RCC 7860 (cell line): ENCODE measurements at regions not wholly inside any gene's neighbourhood (a gene's known extent, or its start where the extent isn't known, plus 50 kb on each side); places are given as distances from the start of the nearest gene placed in this dataset.
"Not testable (repeated sequence)": the region's sequence is repeated elsewhere in the genome, so short reads cannot be mapped to it uniquely, and the experiment has no call there.

Experiments used
- DNase-seq: peaks from one replicate; pipeline ENCODE4 v3.0.0-alpha.2; 2015; ENCODE audit warnings: low spot score
- FAIRE-seq: peaks from 2 replicates; lab custom pipeline; 2012; peaks lifted over from hg19 to GRCh38; lab: Jason Lieb, UNC

- DNase-seq (no peak), FAIRE-seq (no peak)
Observed at GRCh38 chr15:91356083-91356482, 256.0 kb downstream of the SV2B start.

GRCh38 chr15:91357011-91357410 is 257.0 kb downstream of the SV2B start:
- DNase-seq (no peak), FAIRE-seq (no peak)

GRCh38 chr15:91357486-91357885 is 257.4 kb downstream of the SV2B start:
- no peak for DNase-seq
- no peak for FAIRE-seq

DNA sequence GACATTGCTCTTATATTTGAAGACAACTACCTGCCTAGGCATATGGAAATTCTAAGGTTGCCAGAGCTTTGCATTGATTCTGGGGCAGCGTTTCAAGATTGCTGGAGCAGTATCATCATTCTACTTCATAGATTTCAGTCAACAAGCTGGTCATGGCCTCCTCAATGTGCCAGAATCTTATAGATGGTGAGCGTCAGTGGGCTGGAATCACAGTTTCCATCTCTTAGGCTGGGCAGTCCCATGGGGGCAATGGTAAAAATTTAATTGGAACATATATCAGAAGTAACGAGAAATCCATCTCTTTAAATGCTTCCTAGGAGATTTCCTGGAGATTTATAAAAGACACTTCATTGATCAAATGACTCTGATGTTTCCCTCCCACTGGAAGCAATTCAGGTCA is 258.3 kb downstream of the SV2B start:
- FAIRE-seq: no peak
- no peak for DNase-seq

- not testable (repeated sequence) for DNase-seq, FAIRE-seq
Observed at GRCh38 chr15:91361696-91362095, 261.6 kb downstream of the SV2B start.

DNA sequence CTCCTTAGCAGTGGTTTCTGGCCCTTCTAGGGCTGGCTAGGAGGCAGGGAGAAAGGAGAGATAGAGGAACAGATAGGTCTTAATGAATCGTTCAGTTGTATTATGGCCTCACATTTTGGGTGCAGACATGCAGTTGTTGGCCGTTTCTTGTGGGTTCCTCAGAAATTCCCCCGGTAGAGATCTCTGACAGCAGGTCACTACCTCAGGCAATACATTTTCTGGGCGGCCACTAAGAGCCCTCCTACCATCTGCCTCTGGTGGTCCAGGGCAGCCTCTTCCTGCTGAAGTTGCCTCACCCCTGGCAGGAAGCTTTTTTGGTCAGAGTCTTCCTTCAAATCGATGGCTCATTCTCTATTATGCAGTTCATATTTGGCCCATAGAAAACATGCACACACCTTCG is 266.1 kb downstream of the SV2B start:
- FAIRE-seq (no peak), DNase-seq (no peak)

GRCh38 chr15:91368611-91369010 is 268.6 kb downstream of the SV2B start:
- DNase-seq: no peak
- FAIRE-seq: no peak

DNA sequence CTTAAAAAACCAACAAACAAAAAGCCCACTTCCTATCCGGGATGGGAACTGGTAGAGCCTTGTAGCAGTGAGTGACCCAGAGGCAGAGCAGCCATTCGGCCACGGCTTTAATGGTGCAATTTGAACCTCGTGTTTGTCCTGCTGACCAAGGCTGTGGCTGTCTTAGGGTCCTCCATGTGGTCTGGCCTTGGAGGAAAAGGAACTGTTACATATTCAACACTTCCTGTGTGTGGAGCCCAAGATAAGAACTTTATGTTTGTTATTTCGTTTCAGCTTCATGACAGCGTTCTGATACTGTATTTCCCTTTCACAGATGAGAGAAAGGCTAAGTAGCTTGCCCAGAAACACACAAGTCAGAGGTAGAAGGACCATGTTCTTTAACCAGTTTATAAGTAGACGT is 269.8 kb downstream of the SV2B start:
- DNase-seq (no peak), FAIRE-seq (no peak)

DNA sequence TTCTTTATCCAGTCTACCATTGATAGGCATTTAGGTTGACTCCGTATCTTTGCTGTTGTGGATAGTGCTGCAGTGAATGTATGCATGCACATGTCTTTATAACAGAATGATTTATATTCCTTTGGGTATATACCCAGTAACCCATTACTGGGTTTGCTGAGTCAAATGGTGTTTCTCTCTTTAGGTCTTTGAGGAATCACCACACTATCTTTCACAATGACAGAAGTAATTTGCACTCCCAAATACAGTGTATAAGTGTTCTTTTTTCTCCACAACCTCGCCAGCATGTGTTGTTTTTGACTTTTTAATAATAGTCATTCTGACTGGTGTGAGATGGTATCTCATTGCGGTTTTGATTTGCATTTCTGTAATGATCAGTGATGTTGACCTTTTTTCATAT is 271.3 kb downstream of the SV2B start:
- not testable (repeated sequence) for DNase-seq, FAIRE-seq

DNA sequence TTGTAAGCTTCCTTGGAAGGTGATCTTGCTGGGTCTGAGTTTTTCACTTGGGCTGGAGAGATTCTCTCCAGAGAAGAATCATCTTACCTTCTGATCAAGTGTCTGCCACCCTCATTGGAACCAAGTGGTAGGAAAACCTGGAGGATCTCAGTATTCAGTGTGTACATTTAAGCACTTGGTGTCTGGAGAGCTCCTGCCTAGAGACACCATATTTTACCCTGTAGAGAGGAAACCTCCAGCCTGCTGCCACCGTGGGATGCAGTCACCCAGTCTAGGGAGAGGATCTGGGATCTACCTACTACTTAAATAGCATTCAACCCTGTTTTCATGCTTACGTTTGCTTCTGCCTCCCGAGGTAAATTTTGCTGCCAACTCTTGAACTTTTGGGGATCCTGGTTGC is 274.3 kb downstream of the SV2B start:
- FAIRE-seq (no peak), DNase-seq (no peak)

DNA sequence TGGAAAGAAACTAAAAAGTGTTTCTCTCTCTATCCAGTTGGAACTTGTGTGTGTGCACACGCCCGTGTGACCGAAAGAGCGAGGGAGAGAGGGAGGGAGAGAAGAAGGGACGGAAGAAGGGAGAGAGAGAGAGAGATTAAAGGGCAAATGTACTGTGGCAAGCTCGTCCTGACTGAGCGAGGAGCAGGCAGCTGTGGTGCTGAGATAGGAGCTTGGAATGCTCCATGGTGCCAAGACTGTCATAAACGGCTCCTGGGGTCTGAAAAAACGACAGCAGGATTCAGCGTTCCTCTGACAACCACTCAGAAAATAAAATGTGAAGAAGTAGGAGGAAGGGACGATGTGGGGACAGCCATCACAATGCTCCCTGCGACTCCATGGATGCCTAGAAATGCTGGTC is 276.0 kb downstream of the SV2B start:
- no peak for DNase-seq
- FAIRE-seq: no peak

GRCh38 chr15:91380114-91380513 is 280.1 kb downstream of the SV2B start:
- DNase-seq (no peak), FAIRE-seq (no peak)

DNA sequence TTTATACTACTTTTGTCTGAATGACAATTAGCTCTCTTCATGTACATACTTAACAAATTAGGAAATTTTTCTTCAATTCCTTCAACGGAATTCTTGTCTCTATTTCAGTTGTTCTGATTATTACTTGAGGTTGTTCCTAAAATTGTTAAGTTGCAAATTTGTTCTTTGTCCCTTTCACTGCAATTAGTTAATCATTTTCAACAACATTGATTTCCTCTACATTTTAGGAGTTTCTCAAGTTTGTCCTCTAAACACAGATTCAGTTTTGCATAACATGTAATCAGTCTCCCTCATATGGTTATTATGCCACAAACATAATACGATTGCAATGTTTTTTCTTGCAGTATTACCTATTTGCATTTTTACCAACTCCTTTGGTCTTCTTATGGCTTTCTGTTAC is 283.5 kb downstream of the SV2B start:
- no peak for FAIRE-seq

GRCh38 chr15:91384189-91384730 is 284.2 kb downstream of the SV2B start:
- DNase-seq: no peak
- no peak for FAIRE-seq

More for the DNA sequence above, 283.5 kb downstream of the SV2B start:
- no peak for DNase-seq

DNA sequence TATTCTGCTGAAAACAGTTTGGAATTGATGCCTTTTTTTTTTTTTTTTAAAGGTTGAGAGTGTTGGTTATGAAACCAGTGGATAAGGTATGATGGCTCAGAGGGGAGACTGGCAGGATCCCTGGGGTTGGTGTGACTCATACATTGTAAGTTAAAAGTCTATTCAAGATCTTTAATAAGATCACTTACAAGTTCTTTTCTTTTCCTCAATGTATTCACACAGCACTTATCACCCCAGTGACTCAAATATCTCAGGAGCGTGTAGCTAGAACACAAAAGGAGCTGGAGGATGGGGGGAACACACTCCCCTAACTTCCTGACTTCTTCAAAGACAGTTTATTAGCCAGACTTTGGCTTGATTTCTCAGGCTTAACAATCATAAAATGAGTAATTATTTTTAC is 285.3 kb downstream of the SV2B start:
- FAIRE-seq: peak; percentile 93

GRCh38 chr15:91393186-91393585 is 293.1 kb downstream of the SV2B start:
- no peak for FAIRE-seq
- no peak for DNase-seq

More for the DNA sequence above, 285.3 kb downstream of the SV2B start:
- DNase-seq: peak; percentile 88

GRCh38 chr15:91400481-91400880 is 300.4 kb downstream of the SV2B start:
- FAIRE-seq (no peak), DNase-seq (no peak)

GRCh38 chr15:91407269-91407889 is 307.3 kb downstream of the SV2B start:
- DNase-seq (peak; percentile 69), FAIRE-seq (peak; percentile 74)

- FAIRE-seq (no peak), DNase-seq (no peak)
Observed at GRCh38 chr15:91408476-91409076, 308.5 kb downstream of the SV2B start.

- FAIRE-seq: no peak
- DNase-seq: no peak
Observed at GRCh38 chr15:91409387-91409786, 309.3 kb downstream of the SV2B start.

GRCh38 chr15:91411586-91411985 is 311.5 kb downstream of the SV2B start:
- DNase-seq (no peak), FAIRE-seq (no peak)

DNA sequence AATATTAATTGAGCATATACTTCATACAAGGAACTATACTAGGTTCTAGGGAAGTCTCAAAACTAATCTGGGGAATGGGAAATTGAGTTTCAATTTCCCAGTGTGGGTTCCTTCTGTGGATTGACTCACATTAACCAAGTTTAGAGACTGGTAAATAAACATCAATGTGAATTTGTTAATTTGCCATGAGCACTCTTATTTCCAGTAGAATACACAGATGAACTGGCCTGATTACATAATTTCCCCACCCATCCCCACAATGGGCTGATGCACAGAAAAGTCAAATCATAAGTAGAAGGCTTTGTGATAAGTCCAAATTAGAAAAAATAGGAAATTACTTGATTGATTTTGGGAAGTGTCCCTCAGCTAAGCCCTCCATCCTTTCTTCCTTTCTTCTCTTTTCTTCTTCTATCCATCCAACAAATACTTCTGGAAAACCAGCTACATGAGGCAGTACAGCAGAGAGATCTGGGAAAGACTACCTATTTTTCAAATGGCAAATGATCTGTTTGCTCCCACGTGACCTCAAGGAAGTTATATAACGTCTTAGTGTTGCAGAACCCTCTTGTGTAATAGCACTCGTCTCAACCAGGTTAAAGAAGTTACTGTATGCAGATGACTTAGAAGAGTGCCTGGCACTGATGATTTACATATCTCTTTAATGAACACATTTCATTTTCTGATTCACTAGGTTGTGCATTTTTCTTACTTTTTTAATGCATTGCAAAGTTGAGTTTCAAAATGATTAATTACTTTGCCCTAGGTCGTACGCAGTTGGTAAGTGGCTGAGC is 312.3 kb downstream of the SV2B start:
- FAIRE-seq (no peak), DNase-seq (no peak)
